H1 (cell line): ENCODE measurements at regions not wholly inside any gene's neighbourhood (a gene's known extent, or its start where the extent isn't known, plus 50 kb on each side); places are given as distances from the start of the nearest gene placed in this dataset.

Experiments
- CHD7 ChIP-seq: fragments of 300-600 bp; sonication (generic); IDR thresholded peaks from 2 replicates; pipeline ENCODE4 v1.7.1; 2012; ENCODE audit warnings: low read length, moderate library complexity, mild to moderate bottlenecking, inconsistent platforms; ENCODE audit not compliant: insufficient replicate concordance
- CTBP2 ChIP-seq: IDR thresholded peaks from 2 replicates; pipeline ENCODE4 v1.7.0; 2011; ENCODE audit warnings: borderline replicate concordance, mild to moderate bottlenecking, moderate library complexity, mixed read lengths, low read length; ENCODE audit not compliant: insufficient read depth, insufficient read length
- E2F6 ChIP-seq: IDR thresholded peaks from 2 replicates; pipeline ENCODE4 v1.6.1; 2012; ENCODE audit warnings: inconsistent platforms
- EGR1 ChIP-seq: IDR thresholded peaks from 2 replicates; pipeline ENCODE4 v1.6.1; 2011; ENCODE audit warnings: low read depth, low read length, borderline replicate concordance
- KDM1A ChIP-seq: fragments of 200-600, 300-600 bp; sonication (generic); IDR thresholded peaks from 2 replicates; pipeline ENCODE4 v1.7.1; 2016; ENCODE audit warnings: mild to moderate bottlenecking, low read length, borderline replicate concordance
- NANOG ChIP-seq: IDR thresholded peaks from 2 replicates; pipeline ENCODE4 v1.6.1; 2011; ENCODE audit warnings: low read length, low read depth, mild to moderate bottlenecking, inconsistent platforms; ENCODE audit not compliant: insufficient read depth, poor library complexity, severe bottlenecking
- NRF1 ChIP-seq: IDR thresholded peaks from 2 replicates; pipeline ENCODE4 v1.6.1; 2011; ENCODE audit warnings: mild to moderate bottlenecking, low read depth, low read length, improper control_type of control experiment
- POLR2AphosphoS5 ChIP-seq: IDR thresholded peaks from 2 replicates; pipeline ENCODE4 v1.6.1; 2011; ENCODE audit warnings: low read depth, low read length
- RNF2 ChIP-seq: fragments of 200-900, 300-1000 bp; sonication (generic); IDR thresholded peaks from 2 replicates; pipeline ENCODE4 v1.7.1; 2016; ENCODE audit warnings: borderline replicate concordance, low read depth, mild to moderate bottlenecking, antibody characterized with exemption, low read length; ENCODE audit not compliant: poor library complexity, severe bottlenecking; ENCODE audit errors: missing control alignments
- SIX5 ChIP-seq: IDR thresholded peaks from 2 replicates; pipeline ENCODE4 v1.6.1; 2011; ENCODE audit warnings: mild to moderate bottlenecking, low read depth, low read length

DNA sequence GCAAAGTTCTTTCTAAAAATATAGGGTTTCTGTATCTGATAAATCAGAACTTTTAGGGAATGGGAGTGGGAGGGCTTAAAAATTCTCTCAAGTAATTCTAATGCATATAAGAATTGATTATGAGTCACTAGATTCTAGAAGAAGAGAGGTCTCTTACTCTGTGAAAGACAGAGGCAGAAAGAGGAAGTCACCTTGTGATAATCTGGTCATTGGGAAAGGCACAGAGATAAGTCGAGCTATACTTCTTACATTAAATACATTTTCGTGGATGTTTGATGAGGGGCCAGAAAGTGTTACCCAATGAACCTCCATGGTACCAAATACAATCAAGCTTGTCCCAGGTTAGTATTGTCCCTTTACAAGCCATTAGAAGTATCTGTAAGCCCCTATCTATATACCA lies 134.4 kb downstream of the MAD2L1 start (continued):
- TF ChIP-seq CHD7 (no peak), RNF2 (no peak), NANOG (no peak), SIX5 (no peak), EGR1 (no peak), CTBP2 (no peak), NRF1 (no peak), KDM1A (no peak), E2F6 (no peak), POLR2AphosphoS5 (no peak)
- TF ChIP-seq, all 59 proteins: peak for 0
